PFSK-1 (cell line): ENCODE measurements at regions not wholly inside any gene's neighbourhood (a gene's known extent, or its start where the extent isn't known, plus 50 kb on each side); places are given as distances from the start of the nearest gene placed in this dataset.

Experiments
- FOXP2 ChIP-seq: optimal IDR thresholded peaks from 2 replicates; pipeline ENCODE3; 2011; ENCODE audit warnings: borderline replicate concordance, control low read depth, inconsistent platforms; ENCODE audit not compliant: insufficient read depth; ENCODE audit errors: extremely low read length, extremely low read depth
- POLR2AphosphoS5 ChIP-seq: IDR thresholded peaks from 2 replicates; pipeline ENCODE4 v1.6.1; 2012; ENCODE audit warnings: low read depth, mild to moderate bottlenecking, control low read depth, low read length, moderate library complexity
- SIN3A ChIP-seq: IDR thresholded peaks from 2 replicates; pipeline ENCODE4 v1.6.1; 2012; ENCODE audit warnings: mild to moderate bottlenecking, low read length, moderate library complexity, borderline replicate concordance; ENCODE audit not compliant: insufficient read depth
- TAF1 ChIP-seq: IDR thresholded peaks from 2 replicates; pipeline ENCODE4 v1.6.1; 2012; ENCODE audit warnings: low read length, control low read depth, borderline replicate concordance; ENCODE audit not compliant: insufficient read depth
- TF ChIP-seq, protein P1 (sequence below), 2 experiments: IDR thresholded peaks; 2 replicates each; pipeline versions ENCODE4 v1.6.1 to v1.8.0; 2011 to 2012; ENCODE audit warnings: low read depth in 2 of 2, low read length in 2 of 2, control low read depth in 1 of 2, inconsistent platforms in 1 of 2, mild to moderate bottlenecking in 1 of 2, moderate library complexity in 1 of 2; ENCODE audit not compliant: insufficient read depth in 1 of 2

DNA sequence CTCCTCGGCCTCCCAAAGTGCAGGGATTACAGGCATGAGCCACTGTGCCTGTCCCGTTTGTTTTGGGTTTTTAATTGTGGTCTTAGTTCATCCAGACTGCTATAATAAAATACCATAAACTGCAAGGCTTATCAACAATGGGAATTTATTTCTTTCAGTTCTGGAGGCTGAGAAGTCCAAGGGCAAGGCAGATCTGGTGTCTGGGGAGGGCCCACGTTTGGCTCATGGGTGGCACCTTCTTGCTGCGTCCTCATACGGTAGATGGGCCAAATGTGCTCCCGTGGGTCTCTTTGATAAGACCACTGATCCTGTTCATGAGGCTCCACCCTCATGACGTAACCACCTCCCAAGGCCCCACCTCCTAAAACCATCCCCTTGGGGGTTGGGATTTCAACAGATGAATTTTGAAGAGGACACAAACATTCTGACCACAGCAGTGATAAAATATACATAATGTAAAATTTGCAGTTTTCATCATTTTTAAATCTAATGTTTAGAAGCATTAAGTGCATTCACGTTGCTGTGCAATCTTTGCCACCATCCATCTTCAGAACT lies 133.4 kb upstream of the ERRFI1 start:
- TF ChIP-seq, protein P1, sequence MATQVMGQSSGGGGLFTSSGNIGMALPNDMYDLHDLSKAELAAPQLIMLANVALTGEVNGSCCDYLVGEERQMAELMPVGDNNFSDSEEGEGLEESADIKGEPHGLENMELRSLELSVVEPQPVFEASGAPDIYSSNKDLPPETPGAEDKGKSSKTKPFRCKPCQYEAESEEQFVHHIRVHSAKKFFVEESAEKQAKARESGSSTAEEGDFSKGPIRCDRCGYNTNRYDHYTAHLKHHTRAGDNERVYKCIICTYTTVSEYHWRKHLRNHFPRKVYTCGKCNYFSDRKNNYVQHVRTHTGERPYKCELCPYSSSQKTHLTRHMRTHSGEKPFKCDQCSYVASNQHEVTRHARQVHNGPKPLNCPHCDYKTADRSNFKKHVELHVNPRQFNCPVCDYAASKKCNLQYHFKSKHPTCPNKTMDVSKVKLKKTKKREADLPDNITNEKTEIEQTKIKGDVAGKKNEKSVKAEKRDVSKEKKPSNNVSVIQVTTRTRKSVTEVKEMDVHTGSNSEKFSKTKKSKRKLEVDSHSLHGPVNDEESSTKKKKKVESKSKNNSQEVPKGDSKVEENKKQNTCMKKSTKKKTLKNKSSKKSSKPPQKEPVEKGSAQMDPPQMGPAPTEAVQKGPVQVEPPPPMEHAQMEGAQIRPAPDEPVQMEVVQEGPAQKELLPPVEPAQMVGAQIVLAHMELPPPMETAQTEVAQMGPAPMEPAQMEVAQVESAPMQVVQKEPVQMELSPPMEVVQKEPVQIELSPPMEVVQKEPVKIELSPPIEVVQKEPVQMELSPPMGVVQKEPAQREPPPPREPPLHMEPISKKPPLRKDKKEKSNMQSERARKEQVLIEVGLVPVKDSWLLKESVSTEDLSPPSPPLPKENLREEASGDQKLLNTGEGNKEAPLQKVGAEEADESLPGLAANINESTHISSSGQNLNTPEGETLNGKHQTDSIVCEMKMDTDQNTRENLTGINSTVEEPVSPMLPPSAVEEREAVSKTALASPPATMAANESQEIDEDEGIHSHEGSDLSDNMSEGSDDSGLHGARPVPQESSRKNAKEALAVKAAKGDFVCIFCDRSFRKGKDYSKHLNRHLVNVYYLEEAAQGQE (IDR thresholded peaks at IDR 0.05; ENCODE audit: insufficient read depth in 1 of 2, low read depth in 2 of 2, low read length in 2 of 2) = no peak
- no peak for TF ChIP-seq SIN3A
- TF ChIP-seq FOXP2 = no peak
- no peak for TF ChIP-seq TAF1
- no peak for TF ChIP-seq POLR2AphosphoS5

DNA sequence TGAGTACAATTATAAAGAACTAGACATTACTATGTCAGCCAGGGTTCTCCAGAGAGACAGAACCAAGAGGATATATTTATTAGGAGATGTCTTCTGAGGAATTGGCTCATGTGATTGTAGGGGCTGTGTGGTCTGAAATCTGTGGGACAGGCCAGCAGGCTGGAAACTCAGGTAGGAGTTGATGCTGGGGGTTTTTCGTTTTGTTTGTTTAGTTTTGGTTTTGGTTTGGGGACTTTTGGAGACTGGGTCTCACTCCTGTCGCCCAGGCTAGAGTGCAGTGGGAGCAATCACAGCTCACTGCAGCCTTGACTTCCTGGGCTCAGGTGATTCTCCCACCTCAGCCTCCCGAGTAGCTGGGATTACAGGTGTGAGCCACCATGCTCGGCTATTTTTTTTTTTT lies 132.9 kb upstream of the ERRFI1 start:
- TF ChIP-seq, protein P1 (IDR thresholded peaks at IDR 0.05; ENCODE audit: insufficient read depth in 1 of 2, low read depth in 2 of 2, low read length in 2 of 2) = no peak

DNA sequence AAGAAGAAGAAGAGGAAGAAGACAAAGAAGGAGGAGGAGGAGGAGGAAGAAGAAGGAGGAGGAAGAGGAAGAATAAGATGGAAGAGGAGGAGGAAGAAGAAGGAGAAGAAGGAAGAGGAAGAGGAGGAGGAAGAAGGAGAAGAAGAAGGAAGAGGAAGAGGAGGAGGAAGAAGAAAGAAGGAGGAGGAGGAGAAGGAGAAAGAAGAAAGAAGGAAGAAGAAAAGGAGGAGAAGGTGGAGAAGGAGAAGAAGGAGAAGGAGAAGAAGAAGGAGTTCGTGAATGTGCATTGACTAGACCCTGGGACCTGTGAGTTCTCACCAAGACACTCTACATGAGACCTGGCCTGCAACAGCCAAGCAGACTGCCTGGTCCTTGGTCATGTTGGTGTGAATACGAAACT lies 131.7 kb upstream of the ERRFI1 start:
- TF ChIP-seq, protein P1 (IDR thresholded peaks at IDR 0.05; ENCODE audit: insufficient read depth in 1 of 2, low read depth in 2 of 2, low read length in 2 of 2) = no peak
- TF ChIP-seq FOXP2 = no peak
- no peak for TF ChIP-seq SIN3A
- TF ChIP-seq TAF1 = no peak
- TF ChIP-seq POLR2AphosphoS5 = no peak

DNA sequence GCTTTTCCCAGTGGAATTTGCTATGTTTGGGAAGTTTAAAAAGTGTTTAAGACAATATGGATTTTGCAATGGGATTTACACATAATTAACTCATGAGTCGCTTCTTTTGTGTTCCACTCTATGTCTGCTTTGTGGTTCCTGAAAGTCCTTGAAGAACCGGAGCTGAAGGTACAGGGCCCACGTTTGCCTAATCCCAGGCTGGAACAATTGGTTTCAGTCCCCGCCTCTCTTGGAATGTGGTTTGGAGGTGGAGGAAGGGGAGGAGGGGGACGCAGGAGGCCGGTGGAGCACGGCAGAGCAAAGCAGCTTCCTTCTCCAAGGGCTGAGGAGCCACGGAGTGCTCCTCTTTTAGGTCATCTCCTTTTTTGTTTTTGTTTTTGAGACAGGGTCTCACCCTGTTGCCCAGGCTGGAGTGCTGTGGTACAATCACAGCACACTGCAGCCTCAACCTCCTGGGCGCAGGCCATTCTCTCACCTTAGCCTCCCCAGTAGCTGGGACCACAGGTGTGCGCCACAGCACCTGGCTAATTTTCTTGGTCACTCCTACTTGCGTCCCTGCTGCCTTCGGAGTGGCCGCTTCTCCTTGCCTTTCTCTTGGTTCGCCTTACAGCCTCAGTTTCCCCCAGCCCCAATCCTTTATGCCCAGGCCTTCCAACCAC lies 129.5 kb upstream of the ERRFI1 start:
- TF ChIP-seq TAF1 (no peak), SIN3A (no peak)
- TF ChIP-seq, protein P1 (IDR thresholded peaks at IDR 0.05; ENCODE audit: insufficient read depth in 1 of 2, low read depth in 2 of 2, low read length in 2 of 2) = no peak

DNA sequence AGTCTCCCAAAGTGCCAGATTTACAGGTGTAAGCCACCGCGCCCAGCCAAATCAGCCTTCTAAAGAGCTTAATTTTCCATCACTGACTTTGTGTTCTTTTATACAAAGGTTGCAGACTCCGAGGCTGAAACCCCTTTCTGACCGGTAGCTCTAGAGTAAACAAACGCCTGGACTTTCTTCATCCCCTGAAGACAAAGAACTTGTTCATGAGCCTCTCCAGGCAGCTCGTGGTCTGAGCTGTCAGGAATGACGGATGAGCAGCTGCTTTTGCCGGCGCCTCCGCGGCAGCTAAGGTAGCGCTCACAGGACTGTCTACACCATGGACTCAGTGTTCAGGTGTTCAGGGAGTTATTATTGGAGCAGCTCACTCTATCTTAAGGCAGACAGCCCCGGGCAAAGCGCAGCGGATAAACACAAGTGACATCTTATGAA lies 128.5 kb upstream of the ERRFI1 start:
- no peak for TF ChIP-seq SIN3A
- TF ChIP-seq, protein P1 (IDR thresholded peaks at IDR 0.05; ENCODE audit: insufficient read depth in 1 of 2, low read depth in 2 of 2, low read length in 2 of 2) = no peak
- no peak for TF ChIP-seq TAF1
- no peak for TF ChIP-seq FOXP2
- TF ChIP-seq POLR2AphosphoS5 = no peak
